ENCODE measurements at regions not wholly inside any gene's neighbourhood (a gene's known extent, or its start where the extent isn't known, plus 50 kb on each side); places are given as distances from the start of the nearest gene placed in this dataset.

GRCh38 chr11:101226617-101227016, 97.0 kb upstream of the PGR start (continued):
- no peak for TF ChIP-seq ATF2 (IDR thresholded peaks at IDR 0.05; ENCODE audit: low read length)
- no peak for TF ChIP-seq ZNF274 (IDR thresholded peaks at IDR 0.05; ENCODE audit: borderline replicate concordance, extremely low read depth, low read length)
- TF ChIP-seq BACH1 (IDR thresholded peaks at IDR 0.05; ENCODE audit: low read length) = no peak
- TF ChIP-seq TAF7 (optimal IDR thresholded peaks at IDR 0.05; ENCODE audit: borderline replicate concordance, low read depth, low read length) = no peak
